Parathyroid adenoma (tissue), 2 donors: ENCODE measurements at regions not wholly inside any gene's neighbourhood (a gene's known extent, or its start where the extent isn't known, plus 50 kb on each side); places are given as distances from the start of the nearest gene placed in this dataset.
"Not testable (repeated sequence)": the region's sequence is repeated elsewhere in the genome, so short reads cannot be mapped to it uniquely, and the experiment has no call there.

ENCODE experiments used
- H2AFZ ChIP-seq: fragments of 300-600 bp; sonication (generic); one replicate; pipeline ENCODE4 v1.7.0; 2017; ENCODE audit warnings: antibody characterized with exemption, mild to moderate bottlenecking
- H3K27ac ChIP-seq: fragments of 300-600 bp; sonication (generic); one replicate; pipeline ENCODE4 v1.7.0; 2017
- H3K27me3 ChIP-seq: fragments of 300-600 bp; sonication (generic); one replicate; pipeline ENCODE4 v1.7.0; 2017; ENCODE audit warnings: low read length; ENCODE audit not compliant: control insufficient read depth, insufficient read depth
- H3K36me3 ChIP-seq: fragments of 300-600 bp; sonication (generic); one replicate; pipeline ENCODE4 v1.7.0; 2017; ENCODE audit warnings: low read length; ENCODE audit not compliant: control insufficient read depth, insufficient read depth
- H3K4me1 ChIP-seq: fragments of 300-600 bp; sonication (generic); one replicate; pipeline ENCODE4 v1.7.0; 2017; ENCODE audit warnings: control low read depth
- H3K4me2 ChIP-seq: fragments of 300-600 bp; sonication (generic); one replicate; pipeline ENCODE4 v1.7.0; 2017; ENCODE audit warnings: low read length
- H3K4me3 ChIP-seq: fragments of 300-600 bp; sonication (generic); one replicate; pipeline ENCODE4 v1.7.0; 2017; ENCODE audit warnings: low read depth, low read length
- H3K79me2 ChIP-seq: fragments of 300-600 bp; sonication (generic); one replicate; pipeline ENCODE4 v1.7.0; 2017; ENCODE audit warnings: control low read depth
- H3K9ac ChIP-seq: fragments of 300-600 bp; sonication (generic); one replicate; pipeline ENCODE4 v1.7.0; 2017; ENCODE audit warnings: mild to moderate bottlenecking
- H3K9me3 ChIP-seq: fragments of 300-600 bp; sonication (generic); one replicate; pipeline ENCODE4 v1.7.0; 2017; ENCODE audit warnings: low read length; ENCODE audit not compliant: control insufficient read depth
- CTCF ChIP-seq: fragments of 300-600 bp; sonication (generic); IDR thresholded peaks from one replicate; pipeline ENCODE4 v1.7.0; 2017; ENCODE audit warnings: antibody characterized with exemption, mild to moderate bottlenecking
- donor health status: primary hyperparathyroidism.

GRCh38 chr4:29113960-29114359 is 1606.2 kb upstream of the PCDH7 start:
- TF ChIP-seq CTCF = no peak
- Histone ChIP-seq H3K4me2 (no peak overlapping the region), H3K4me1 (no peaks in the 10 kb centered on the region), H3K4me3 (no peak overlapping the region), H3K9me3 (no peaks in the 10 kb centered on the region), H3K27ac (no peak overlapping the region), H3K36me3 (no peaks in the 10 kb centered on the region), H3K27me3 (no peaks in the 10 kb centered on the region), H2AFZ (no peak overlapping the region), H3K79me2 (no peaks in the 10 kb centered on the region), H3K9ac (no peak overlapping the region)

DNA sequence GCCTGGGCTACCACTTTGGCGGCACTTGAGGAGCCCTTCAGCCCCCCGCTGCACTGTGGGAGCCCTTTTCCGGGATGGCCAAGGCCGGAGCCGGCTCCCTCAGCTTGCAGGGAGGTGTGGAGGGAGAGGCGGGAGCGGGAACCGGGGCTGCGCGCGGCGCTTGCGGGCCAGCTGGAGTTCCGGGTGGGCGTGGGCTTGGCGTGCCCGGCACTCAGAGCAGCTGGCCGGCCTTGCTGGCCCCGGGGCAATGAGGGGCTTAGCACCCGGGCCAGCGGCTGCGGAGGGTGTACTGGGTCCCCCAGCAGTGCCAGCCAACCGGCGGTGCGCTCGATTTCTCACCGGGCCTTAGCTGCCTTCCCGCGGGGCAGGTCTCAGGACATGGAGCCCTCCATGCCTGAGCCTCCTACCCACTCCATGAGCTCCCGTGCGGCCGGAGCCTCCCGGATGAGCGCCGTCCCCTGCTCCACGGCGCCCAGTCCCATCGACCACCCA is 1602.9 kb upstream of the PCDH7 start:
- not testable (repeated sequence) for H3K36me3 ChIP-seq, H3K4me2 ChIP-seq, H3K4me3 ChIP-seq, H3K9ac ChIP-seq, H3K79me2 ChIP-seq, H3K27me3 ChIP-seq, H3K27ac ChIP-seq, H2AFZ ChIP-seq, H3K4me1 ChIP-seq, H3K9me3 ChIP-seq

DNA sequence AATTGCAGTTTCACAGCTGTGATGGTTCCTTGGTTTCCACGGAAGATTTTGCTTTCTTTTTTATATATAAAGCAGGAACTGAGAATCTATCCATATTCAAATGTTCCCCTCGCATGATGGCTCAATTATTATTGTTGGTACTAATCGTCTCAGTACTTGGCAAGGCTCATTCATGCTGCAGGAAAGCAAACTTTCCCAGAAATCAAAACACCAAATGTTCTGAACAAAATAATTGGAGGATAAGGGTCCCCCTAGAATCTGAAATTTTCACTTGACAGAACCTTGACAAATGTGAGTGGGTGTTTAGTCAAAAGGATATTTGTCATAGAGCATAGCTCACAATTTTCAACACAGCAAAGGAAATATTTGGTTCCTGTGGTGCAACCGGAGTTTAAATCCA is 1598.6 kb upstream of the PCDH7 start:
- H3K9me3 ChIP-seq = no peaks in the 10 kb centered on the region
- TF ChIP-seq CTCF = no peak
- H2AFZ ChIP-seq = no peak overlapping the region
- H3K79me2 ChIP-seq = no peaks in the 10 kb centered on the region
- no peak overlapping the region for H3K4me3 ChIP-seq
- no peaks in the 10 kb centered on the region for H3K27me3 ChIP-seq
- no peaks in the 10 kb centered on the region for H3K4me1 ChIP-seq
- no peaks in the 10 kb centered on the region for H3K36me3 ChIP-seq
- no peak overlapping the region for H3K27ac ChIP-seq
- no peak overlapping the region for H3K9ac ChIP-seq
- no peak overlapping the region for H3K4me2 ChIP-seq

- Histone ChIP-seq H2AFZ (no peak overlapping the region), H3K4me1 (no peaks in the 10 kb centered on the region), H3K4me2 (no peak overlapping the region), H3K4me3 (no peak overlapping the region), H3K9me3 (no peaks in the 10 kb centered on the region), H3K27me3 (no peaks in the 10 kb centered on the region), H3K27ac (no peak overlapping the region), H3K79me2 (no peaks in the 10 kb centered on the region), H3K9ac (no peak overlapping the region), H3K36me3 (no peaks in the 10 kb centered on the region)
- no peak for TF ChIP-seq CTCF
Observed at GRCh38 chr4:29128810-29129209, 1591.4 kb upstream of the PCDH7 start.

GRCh38 chr4:29131304-29131703 is 1588.9 kb upstream of the PCDH7 start:
- H3K4me2 ChIP-seq = no peak overlapping the region
- no peak overlapping the region for H3K4me3 ChIP-seq
- H3K27me3 ChIP-seq = no peaks in the 10 kb centered on the region
- no peak overlapping the region for H2AFZ ChIP-seq
- TF ChIP-seq CTCF = no peak
- no peaks in the 10 kb centered on the region for H3K4me1 ChIP-seq
- no peaks in the 10 kb centered on the region for H3K9me3 ChIP-seq
- no peaks in the 10 kb centered on the region for H3K79me2 ChIP-seq
- no peaks in the 10 kb centered on the region for H3K36me3 ChIP-seq
- H3K27ac ChIP-seq = no peak overlapping the region
- no peak overlapping the region for H3K9ac ChIP-seq
